ENCODE measurements at regions not wholly inside any gene's neighbourhood (a gene's known extent, or its start where the extent isn't known, plus 50 kb on each side); places are given as distances from the start of the nearest gene placed in this dataset.

DNA sequence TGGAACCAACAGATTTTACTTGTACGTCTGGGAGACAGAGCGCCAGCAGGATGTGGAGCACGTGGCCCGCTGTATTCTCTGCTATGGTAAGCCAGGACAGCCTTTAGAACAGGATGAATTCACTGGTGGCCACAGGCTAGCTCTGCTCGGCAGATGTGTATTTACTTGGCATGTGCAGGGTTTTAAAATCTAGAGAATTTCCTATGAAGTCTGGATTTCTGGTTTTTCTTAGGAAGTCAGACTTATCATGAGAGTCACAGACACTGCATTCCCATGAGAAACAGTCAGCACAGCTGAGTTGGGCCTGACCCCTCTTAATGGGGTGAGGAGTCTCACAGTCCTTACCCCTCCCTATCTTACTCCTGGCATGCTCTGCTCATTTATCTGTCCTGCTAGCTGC is 84.6 kb upstream of the COL6A5 start:
- TF ChIP-seq, protein P1, sequence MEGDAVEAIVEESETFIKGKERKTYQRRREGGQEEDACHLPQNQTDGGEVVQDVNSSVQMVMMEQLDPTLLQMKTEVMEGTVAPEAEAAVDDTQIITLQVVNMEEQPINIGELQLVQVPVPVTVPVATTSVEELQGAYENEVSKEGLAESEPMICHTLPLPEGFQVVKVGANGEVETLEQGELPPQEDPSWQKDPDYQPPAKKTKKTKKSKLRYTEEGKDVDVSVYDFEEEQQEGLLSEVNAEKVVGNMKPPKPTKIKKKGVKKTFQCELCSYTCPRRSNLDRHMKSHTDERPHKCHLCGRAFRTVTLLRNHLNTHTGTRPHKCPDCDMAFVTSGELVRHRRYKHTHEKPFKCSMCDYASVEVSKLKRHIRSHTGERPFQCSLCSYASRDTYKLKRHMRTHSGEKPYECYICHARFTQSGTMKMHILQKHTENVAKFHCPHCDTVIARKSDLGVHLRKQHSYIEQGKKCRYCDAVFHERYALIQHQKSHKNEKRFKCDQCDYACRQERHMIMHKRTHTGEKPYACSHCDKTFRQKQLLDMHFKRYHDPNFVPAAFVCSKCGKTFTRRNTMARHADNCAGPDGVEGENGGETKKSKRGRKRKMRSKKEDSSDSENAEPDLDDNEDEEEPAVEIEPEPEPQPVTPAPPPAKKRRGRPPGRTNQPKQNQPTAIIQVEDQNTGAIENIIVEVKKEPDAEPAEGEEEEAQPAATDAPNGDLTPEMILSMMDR (IDR thresholded peaks at IDR 0.05; ENCODE audit: insufficient read depth, low read length, poor library complexity, severe bottlenecking) = no peak
- TF ChIP-seq EZH2phosphoT487 (conservative IDR thresholded peaks at IDR 0.05; ENCODE audit: low read length) = no peak

All from SU-DHL-6 (cell line).